Loucy (cell line): ENCODE measurements at regions not wholly inside any gene's neighbourhood (a gene's known extent, or its start where the extent isn't known, plus 50 kb on each side); places are given as distances from the start of the nearest gene placed in this dataset.

ENCODE experiments used
- H2AFZ ChIP-seq: fragments of 200-600 bp; sonication (generic); 2 replicates; pipeline ENCODE4 v1.6.0; 2016; ENCODE audit warnings: antibody characterized with exemption, mild to moderate bottlenecking, low read length, moderate library complexity
- H3F3A ChIP-seq: fragments of 200-600 bp; 2 replicates; pipeline ENCODE4 v1.6.0; 2016; ENCODE audit warnings: antibody characterized with exemption, low read depth, mild to moderate bottlenecking
- H3K27me3 ChIP-seq: fragments of 200-600 bp; sonication (generic); 2 replicates; pipeline ENCODE4 v1.6.1; 2014; ENCODE audit warnings: low read length, mild to moderate bottlenecking; ENCODE audit not compliant: insufficient read depth, poor library complexity, severe bottlenecking
- H3K36me3 ChIP-seq: fragments of 200-600 bp; sonication (generic); 2 replicates; pipeline ENCODE4 v1.6.1; 2016; ENCODE audit warnings: low read length; ENCODE audit not compliant: insufficient read depth
- H3K4me1 ChIP-seq: fragments of 200-600 bp; sonication (generic); 2 replicates; pipeline ENCODE4 v1.5.1; 2014; ENCODE audit warnings: low read length, mild to moderate bottlenecking; ENCODE audit not compliant: insufficient read depth, poor library complexity, severe bottlenecking
- H3K4me2 ChIP-seq: fragments of 200-600 bp; sonication (generic); 2 replicates; pipeline ENCODE4 v1.6.0; 2014; ENCODE audit warnings: antibody characterized with exemption, low read length, low read depth, mild to moderate bottlenecking; ENCODE audit not compliant: poor library complexity, severe bottlenecking
- H3K4me3 ChIP-seq: fragments of 200-600 bp; sonication (generic); 2 replicates; pipeline ENCODE4 v1.5.1; 2014; ENCODE audit warnings: low read length, mild to moderate bottlenecking, mixed read lengths; ENCODE audit not compliant: poor library complexity, severe bottlenecking
- H3K79me2 ChIP-seq: fragments of 200-600 bp; sonication (generic); 2 replicates; pipeline ENCODE4 v1.6.1; 2014; ENCODE audit warnings: low read length; ENCODE audit not compliant: insufficient read depth
- H3K9ac ChIP-seq: fragments of 200-600 bp; sonication (generic); 2 replicates; pipeline ENCODE4 v1.6.0; 2014; ENCODE audit warnings: mild to moderate bottlenecking, low read depth, low read length, moderate library complexity; ENCODE audit not compliant: poor library complexity, severe bottlenecking
- H3K9me2 ChIP-seq: fragments of 200-600 bp; sonication (generic); replicated peaks from 2 replicates; pipeline ENCODE4 v1.6.1; 2016; ENCODE audit warnings: low read depth, low read length, mixed read lengths
- H3K9me3 ChIP-seq: fragments of 200-600 bp; sonication (generic); 2 replicates; pipeline ENCODE4 v1.6.1; 2014; ENCODE audit warnings: mild to moderate bottlenecking, antibody characterized with exemption, low read length, low read depth; ENCODE audit not compliant: insufficient read depth
- H4K20me1 ChIP-seq: fragments of 200-600 bp; sonication (generic); 2 replicates; pipeline ENCODE4 v1.6.0; 2014; ENCODE audit warnings: antibody characterized with exemption, low read length, mild to moderate bottlenecking; ENCODE audit not compliant: insufficient read depth, poor library complexity, severe bottlenecking
- EZH2phosphoT487 ChIP-seq: fragments of 200-600 bp; IDR thresholded peaks from 2 replicates; pipeline ENCODE4 v1.6.1; 2018; ENCODE audit warnings: antibody characterized with exemption, mild to moderate bottlenecking, moderate library complexity, borderline replicate concordance
- TF ChIP-seq, protein P1 (sequence below): fragments of 200-600 bp; sonication (generic); conservative IDR thresholded peaks from 2 replicates; pipeline ENCODE4 v1.5.1; 2014; ENCODE audit warnings: mild to moderate bottlenecking, antibody characterized with exemption, low read length

DNA sequence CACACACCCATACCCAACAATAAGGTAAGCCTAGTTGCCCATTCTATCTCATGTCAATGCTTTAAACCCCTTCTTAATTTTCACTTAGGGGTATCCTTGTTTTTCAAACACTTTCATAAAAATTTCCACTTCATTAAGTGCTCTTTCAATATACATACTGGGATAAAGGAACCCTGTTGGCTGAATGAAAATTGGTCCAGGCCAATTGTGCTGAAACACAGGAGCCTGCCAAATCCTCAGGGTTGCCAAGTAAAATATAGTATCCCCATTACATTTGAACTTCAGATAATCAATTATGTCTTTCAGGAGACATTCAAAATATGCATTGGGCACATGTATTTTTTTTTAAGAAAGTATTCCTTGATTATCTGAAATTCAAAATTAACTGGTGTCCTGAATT, 1131.1 kb downstream of the SLITRK1 start:
- H3F3A ChIP-seq = no peaks in the 10 kb centered on the region
- no peak overlapping the region for H3K9ac ChIP-seq
- H3K4me1 ChIP-seq = no peaks in the 10 kb centered on the region
- no peak for TF ChIP-seq EZH2phosphoT487
- TF ChIP-seq, protein P1, sequence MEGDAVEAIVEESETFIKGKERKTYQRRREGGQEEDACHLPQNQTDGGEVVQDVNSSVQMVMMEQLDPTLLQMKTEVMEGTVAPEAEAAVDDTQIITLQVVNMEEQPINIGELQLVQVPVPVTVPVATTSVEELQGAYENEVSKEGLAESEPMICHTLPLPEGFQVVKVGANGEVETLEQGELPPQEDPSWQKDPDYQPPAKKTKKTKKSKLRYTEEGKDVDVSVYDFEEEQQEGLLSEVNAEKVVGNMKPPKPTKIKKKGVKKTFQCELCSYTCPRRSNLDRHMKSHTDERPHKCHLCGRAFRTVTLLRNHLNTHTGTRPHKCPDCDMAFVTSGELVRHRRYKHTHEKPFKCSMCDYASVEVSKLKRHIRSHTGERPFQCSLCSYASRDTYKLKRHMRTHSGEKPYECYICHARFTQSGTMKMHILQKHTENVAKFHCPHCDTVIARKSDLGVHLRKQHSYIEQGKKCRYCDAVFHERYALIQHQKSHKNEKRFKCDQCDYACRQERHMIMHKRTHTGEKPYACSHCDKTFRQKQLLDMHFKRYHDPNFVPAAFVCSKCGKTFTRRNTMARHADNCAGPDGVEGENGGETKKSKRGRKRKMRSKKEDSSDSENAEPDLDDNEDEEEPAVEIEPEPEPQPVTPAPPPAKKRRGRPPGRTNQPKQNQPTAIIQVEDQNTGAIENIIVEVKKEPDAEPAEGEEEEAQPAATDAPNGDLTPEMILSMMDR = no peak
- H3K4me3 ChIP-seq = no peak overlapping the region
- no peaks in the 10 kb centered on the region for H3K9me2 ChIP-seq
- no peaks in the 10 kb centered on the region for H3K27me3 ChIP-seq
- no peaks in the 10 kb centered on the region for H4K20me1 ChIP-seq
- no peak overlapping the region for H2AFZ ChIP-seq
- no peaks in the 10 kb centered on the region for H3K9me3 ChIP-seq
- no peak overlapping the region for H3K4me2 ChIP-seq
- H3K79me2 ChIP-seq = no peaks in the 10 kb centered on the region
- H3K36me3 ChIP-seq = no peaks in the 10 kb centered on the region

DNA sequence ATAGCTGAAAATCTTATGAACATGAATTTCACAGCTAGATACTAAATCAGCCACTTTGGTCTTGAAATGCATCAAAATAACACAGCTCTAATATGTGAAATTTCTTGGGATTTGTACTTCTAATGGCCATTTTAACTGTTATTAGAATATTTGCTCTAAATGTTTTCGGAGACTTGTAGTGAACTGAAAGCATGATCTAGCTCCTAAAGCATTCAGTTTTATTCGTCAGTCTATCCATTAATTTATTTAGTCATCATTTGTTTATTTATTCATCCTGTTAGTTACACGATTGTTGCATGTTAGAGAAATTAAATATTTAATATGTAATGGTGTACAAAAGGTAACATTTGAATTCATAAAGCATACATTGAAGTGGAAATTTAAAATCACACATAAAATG, 1132.7 kb downstream of the SLITRK1 start:
- Histone ChIP-seq H3K9me2 (no peaks in the 10 kb centered on the region; the same call in 1 of the 2 replicates), H3K79me2 (no peaks in the 10 kb centered on the region), H3K4me3 (no peak overlapping the region), H3K4me1 (no peaks in the 10 kb centered on the region), H3K4me2 (no peak overlapping the region), H4K20me1 (no peaks in the 10 kb centered on the region), H3K9me3 (no peaks in the 10 kb centered on the region), H3K27me3 (no peaks in the 10 kb centered on the region), H3F3A (no peaks in the 10 kb centered on the region), H3K36me3 (no peaks in the 10 kb centered on the region), H3K9ac (no peak overlapping the region), H2AFZ (no peak overlapping the region)
- TF ChIP-seq, protein P1 = no peak
- no peak for TF ChIP-seq EZH2phosphoT487

DNA sequence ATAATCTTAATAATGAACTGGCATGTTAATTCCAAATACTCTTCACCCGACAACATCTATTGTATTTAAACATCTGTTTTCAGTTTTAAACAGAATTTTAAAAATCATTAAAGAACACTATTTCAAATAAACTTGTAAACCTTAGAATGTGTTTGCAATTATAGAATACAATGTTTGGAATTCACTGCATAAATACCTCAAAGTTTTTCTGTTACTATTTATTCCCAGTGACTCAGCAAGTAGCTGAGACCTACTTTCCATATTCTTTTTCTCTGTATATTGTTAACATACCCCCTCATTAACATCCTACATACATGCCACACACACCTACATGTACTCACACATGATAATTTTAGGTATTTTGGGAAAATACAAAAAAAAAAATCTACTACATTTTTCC, 1134.3 kb downstream of the SLITRK1 start:
- H3K27me3 ChIP-seq = no peaks in the 10 kb centered on the region
- no peaks in the 10 kb centered on the region for H3F3A ChIP-seq
- H4K20me1 ChIP-seq = no peaks in the 10 kb centered on the region
- no peaks in the 10 kb centered on the region for H3K9me3 ChIP-seq
- no peak overlapping the region for H3K4me2 ChIP-seq
- H3K9ac ChIP-seq = no peak overlapping the region
- no peak for TF ChIP-seq EZH2phosphoT487
- TF ChIP-seq, protein P1 = no peak
- H3K79me2 ChIP-seq = no peaks in the 10 kb centered on the region
- no peak overlapping the region for H2AFZ ChIP-seq
- no peak overlapping the region for H3K4me3 ChIP-seq
- H3K36me3 ChIP-seq = no peaks in the 10 kb centered on the region
- no peaks in the 10 kb centered on the region; the same call in 1 of the 2 replicates for H3K9me2 ChIP-seq
- no peaks in the 10 kb centered on the region for H3K4me1 ChIP-seq
